B cell (primary cell): ENCODE measurements at regions not wholly inside any gene's neighbourhood (a gene's known extent, or its start where the extent isn't known, plus 50 kb on each side); places are given as distances from the start of the nearest gene placed in this dataset.

Source experiments
- ATAC-seq: fragments of 200-7000 bp; cut with Tn5 transposase; one replicate; pipeline ENCODE4 v1.10.0; 2021; ENCODE audit warnings: low read depth, mild to moderate bottlenecking, moderate number of reproducible peaks, moderate library complexity
- CTCF ChIA-PET: fragments of 350-600 bp; sonication (Branson Sonifier 250); formaldehyde crosslinking; loops from one replicate; lab custom pipeline; 2021; ENCODE audit warnings: antibody characterized with exemption, inconsistent platforms; lab: Charles Lee
- POLR2A ChIA-PET: fragments of 350-600 bp; sonication (Branson Sonifier 250); formaldehyde crosslinking; loops from one replicate; lab custom pipeline; 2021; ENCODE audit warnings: antibody characterized with exemption; lab: Charles Lee
- DNase-seq: peaks from one replicate; pipeline ENCODE4 v3.0.0; 2013
- H2AFZ ChIP-seq: 2 replicates; pipeline ENCODE4 v1.6.1; 2012; ENCODE audit warnings: mild to moderate bottlenecking, low read depth, low read length; ENCODE audit not compliant: insufficient read depth, poor library complexity, severe bottlenecking
- H3K27ac ChIP-seq, 2 donors: 1 replicate in 1 of 2; 2 replicates in 1 of 2; pipeline ENCODE4 v1.5.1; 2012 to 2013; ENCODE audit warnings: low read length in 2 of 2, mild to moderate bottlenecking in 2 of 2, moderate library complexity in 1 of 2
- H3K27me3 ChIP-seq, 4 experiments: fragments of 200-600 bp in 1 of 4; sonication (generic) in 1 of 4; replicated peaks in 1 of 4; 1 replicate in 2 of 4; 2 replicates in 2 of 4; pipeline versions ENCODE4 v1.6.1 to v1.7.0; 2013 to 2016; ENCODE audit warnings: low read length in 3 of 4, mild to moderate bottlenecking in 2 of 4, mixed read lengths in 1 of 4, moderate library complexity in 1 of 4; ENCODE audit not compliant: insufficient read depth in 4 of 4, control insufficient read depth in 3 of 4; ENCODE audit errors: control extremely low read depth in 1 of 4
- H3K36me3 ChIP-seq, 2 experiments: replicated peaks in 1 of 2; 1 replicate in 1 of 2; 2 replicates in 1 of 2; pipeline versions ENCODE4 v1.6.1 to v1.7.1; 2013; ENCODE audit warnings: low read length in 1 of 2; ENCODE audit not compliant: insufficient read depth in 2 of 2, control insufficient read depth in 1 of 2; ENCODE audit errors: control extremely low read depth in 1 of 2, extremely low read depth in 1 of 2
- H3K4me1 ChIP-seq, 2 donors: fragments of 200-600 bp in 1 of 2; sonication (generic) in 1 of 2; 1 replicate in 1 of 2; 2 replicates in 1 of 2; pipeline versions ENCODE4 v1.5.1 to v1.6.1; 2013 to 2017; ENCODE audit warnings: low read length in 2 of 2; ENCODE audit not compliant: control insufficient read depth in 2 of 2, insufficient read depth in 2 of 2
- H3K4me2 ChIP-seq: replicated peaks from 2 replicates; pipeline ENCODE3; 2012; ENCODE audit warnings: mild to moderate bottlenecking, low read depth, low read length; ENCODE audit not compliant: poor library complexity, severe bottlenecking
- H3K4me3 ChIP-seq, 5 experiments: fragments of 200-600 bp in 1 of 5; sonication (generic) in 1 of 5; 1 replicate in 3 of 5; 2 replicates in 2 of 5; pipeline versions ENCODE4 v1.5.1 to v1.7.0; 2011 to 2016; ENCODE audit warnings: low read length in 4 of 5, mild to moderate bottlenecking in 4 of 5, low read depth in 2 of 5, control low read depth in 1 of 5, moderate library complexity in 1 of 5; ENCODE audit not compliant: insufficient read depth in 1 of 5; ENCODE audit errors: control extremely low read depth in 1 of 5, extremely low read depth in 1 of 5
- H3K79me2 ChIP-seq: fragments of 200-600 bp; sonication (generic); one replicate; pipeline ENCODE4 v1.6.0; 2016; ENCODE audit warnings: low read length; ENCODE audit not compliant: control insufficient read depth, insufficient read depth
- H3K9ac ChIP-seq: fragments of 200-600 bp; sonication (generic); 2 replicates; pipeline ENCODE4 v1.6.1; 2017; ENCODE audit warnings: mild to moderate bottlenecking, low read length, moderate library complexity
- H3K9me3 ChIP-seq, 3 donors: one replicate each; pipeline versions ENCODE4 v1.6.1 to v1.7.1; 2013; ENCODE audit warnings: low read length in 2 of 3; ENCODE audit not compliant: control insufficient read depth in 2 of 3, insufficient read depth in 1 of 3; ENCODE audit errors: control extremely low read depth in 1 of 3
- H4K20me1 ChIP-seq: 2 replicates; pipeline ENCODE4 v1.6.0; 2012; ENCODE audit warnings: mild to moderate bottlenecking, low read length; ENCODE audit not compliant: insufficient read depth, control insufficient read depth, poor library complexity, severe bottlenecking
- H3K27ac Mint-ChIP-seq: one replicate; pipeline ENCODE4 v1.8.0; 2021; ENCODE audit warnings: mixed read lengths
- H3K27me3 Mint-ChIP-seq: one replicate; pipeline ENCODE4 v1.8.0; 2021; ENCODE audit warnings: mixed read lengths
- H3K4me1 Mint-ChIP-seq: one replicate; pipeline ENCODE4 v1.8.0; 2021; ENCODE audit warnings: mixed read lengths
- H3K4me3 Mint-ChIP-seq: one replicate; pipeline ENCODE4 v1.8.0; 2021; ENCODE audit warnings: mixed read lengths
- H3K9me3 Mint-ChIP-seq: one replicate; pipeline ENCODE4 v1.8.0; 2022; ENCODE audit warnings: mixed read lengths; ENCODE audit not compliant: insufficient read depth
- CTCF ChIP-seq: fragments of 200-600 bp; IDR thresholded peaks from one replicate; pipeline ENCODE4 v1.8.0; 2022; ENCODE audit warnings: antibody characterized with exemption, mild to moderate bottlenecking
- EZH2 ChIP-seq: IDR thresholded peaks from 2 replicates; pipeline ENCODE4 v1.6.1; 2012; ENCODE audit warnings: borderline replicate concordance, low read depth, mild to moderate bottlenecking, moderate library complexity, low read length; ENCODE audit not compliant: insufficient read depth, poor library complexity, severe bottlenecking
- WGBS: methylation state at CpG from one replicate; pipeline ENCODE4 v1.1.5; 2013; ENCODE audit warnings: missing lambda C conversion rate; ENCODE audit not compliant: insufficient coverage; 5-methylcytosine and 5-hydroxymethylcytosine counted together
- intact Hi-C: fragments of 100-400 bp; cut with micrococcal nuclease; formaldehyde crosslinking; loops from one replicate; pipeline ENCODE4 v1.10.0; 2022

GRCh38 chr1:94666797-94667196, 125.2 kb upstream of the F3 start:
- intact Hi-C loops, result no loop called here
- no peaks in the 10 kb centered on the region for H3K79me2 ChIP-seq
- Mint-ChIP-seq H3K27ac (no peak overlapping the region), H3K9me3 (no peaks in the 10 kb centered on the region), H3K4me3 (no peak overlapping the region), H3K4me1 (no peaks in the 10 kb centered on the region), H3K27me3 (peaks cover 6% of the 10 kb centered on the region)
- H3K4me1 ChIP-seq, result no peaks in the 10 kb centered on the region
- peaks cover 0 to under 1% (median 0%) of the 10 kb centered on the region in 4 experiments for H3K27me3 ChIP-seq
- no peak overlapping the region for H3K4me3 ChIP-seq
- ChIA-PET CTCF (no interaction called here), POLR2A (no interaction called here)
- H3K27ac ChIP-seq, result no peak overlapping the region
- no peak for DNase-seq
- no peaks in the 10 kb centered on the region for H3K36me3 ChIP-seq
- no peaks in the 10 kb centered on the region for H4K20me1 ChIP-seq
- ATAC-seq, result no peak
- no peak overlapping the region for H3K4me2 ChIP-seq
- H3K9ac ChIP-seq, result no peak overlapping the region
- no peak overlapping the region for H2AFZ ChIP-seq
- H3K9me3 ChIP-seq, result no peaks in the 10 kb centered on the region
- no CpG with 5 or more reads among the region's 1 CpG for WGBS
- no peak for TF ChIP-seq CTCF
- TF ChIP-seq EZH2, result no peak

- Histone ChIP-seq H3K9ac (no peak overlapping the region), H2AFZ (no peak overlapping the region), H3K4me2 (no peak overlapping the region), H3K79me2 (no peaks in the 10 kb centered on the region), H3K27me3 (peaks cover 0 to 2% (median 1%) of the 10 kb centered on the region in 4 experiments), H3K36me3 (no peaks in the 10 kb centered on the region), H3K4me3 (no peak overlapping the region), H3K9me3 (no peaks in the 10 kb centered on the region), H3K27ac (no peak overlapping the region), H4K20me1 (no peaks in the 10 kb centered on the region), H3K4me1 (no peaks in the 10 kb centered on the region)
- no peaks in the 10 kb centered on the region for H3K27me3 Mint-ChIP-seq
- H3K4me1 Mint-ChIP-seq, result no peaks in the 10 kb centered on the region
- TF ChIP-seq CTCF, result no peak
- TF ChIP-seq EZH2, result no peak
- no peak overlapping the region for H3K4me3 Mint-ChIP-seq
- ATAC-seq (no peak), DNase-seq (no peak)
- H3K27ac Mint-ChIP-seq, result no peak overlapping the region
- H3K9me3 Mint-ChIP-seq, result no peaks in the 10 kb centered on the region
- CTCF ChIA-PET, result no interaction called here
- POLR2A ChIA-PET, result no interaction called here
- intact Hi-C loops, result no loop called here
- WGBS, result no CpG with 5 or more reads among the region's 2 CpGs
These were observed 119.9 kb upstream of the F3 start for GRCh38 chr1:94661431-94661932.
